ENCODE measurements at regions not wholly inside any gene's neighbourhood (a gene's known extent, or its start where the extent isn't known, plus 50 kb on each side); places are given as distances from the start of the nearest gene placed in this dataset.

GRCh38 chr5:175805256-175806011, 65.9 kb upstream of the CPLX2 start:
- no peak overlapping the region for H3K27ac ChIP-seq (replicated peaks)
- no peaks in the 10 kb centered on the region for H3K27me3 ChIP-seq (ENCODE audit: insufficient read depth, poor library complexity, severe bottlenecking)
- no peak for DNase-seq (ENCODE audit: low read depth in 1 of 2, low spot score in 1 of 2)
- TF ChIP-seq SPI1 (IDR thresholded peaks at IDR 0.05; ENCODE audit: borderline replicate concordance, low read depth) (no peak), CTCF (IDR thresholded peaks at IDR 0.05; ENCODE audit: insufficient read depth, low read length) (no peak), POLR2AphosphoS5 (IDR thresholded peaks at IDR 0.05; ENCODE audit: low read depth) (no peak), REST (IDR thresholded peaks at IDR 0.05; ENCODE audit: insufficient replicate concordance, low read depth) (no peak), GABPA (IDR thresholded peaks at IDR 0.05; ENCODE audit: low read depth) (no peak)
- no peak overlapping the region for H3K4me3 ChIP-seq (replicated peaks; ENCODE audit: insufficient read depth, low read length)

GRCh38 chr5:175808711-175809110, 62.7 kb upstream of the CPLX2 start:
- Histone ChIP-seq H3K4me3 (replicated peaks; ENCODE audit: insufficient read depth, low read length) (no peak overlapping the region), H3K27me3 (ENCODE audit: insufficient read depth, poor library complexity, severe bottlenecking) (no peaks in the 10 kb centered on the region), H3K27ac (replicated peaks) (no peak overlapping the region)
- DNase-seq (ENCODE audit: low read depth in 1 of 2, low spot score in 1 of 2): no peak
- TF ChIP-seq SPI1 (IDR thresholded peaks at IDR 0.05; ENCODE audit: borderline replicate concordance, low read depth) (no peak), CTCF (IDR thresholded peaks at IDR 0.05; ENCODE audit: insufficient read depth, low read length) (no peak), REST (IDR thresholded peaks at IDR 0.05; ENCODE audit: insufficient replicate concordance, low read depth) (no peak), POLR2AphosphoS5 (IDR thresholded peaks at IDR 0.05; ENCODE audit: low read depth) (no peak), GABPA (IDR thresholded peaks at IDR 0.05; ENCODE audit: low read depth) (no peak)

GRCh38 chr5:175809531-175810121, 61.8 kb upstream of the CPLX2 start:
- H3K27ac ChIP-seq (replicated peaks): no peak overlapping the region
- no peak overlapping the region for H3K4me3 ChIP-seq (replicated peaks; ENCODE audit: insufficient read depth, low read length)
- H3K27me3 ChIP-seq (ENCODE audit: insufficient read depth, poor library complexity, severe bottlenecking): no peaks in the 10 kb centered on the region
- TF ChIP-seq SPI1 (IDR thresholded peaks at IDR 0.05; ENCODE audit: borderline replicate concordance, low read depth) (no peak), REST (IDR thresholded peaks at IDR 0.05; ENCODE audit: insufficient replicate concordance, low read depth) (no peak), GABPA (IDR thresholded peaks at IDR 0.05; ENCODE audit: low read depth) (no peak), CTCF (IDR thresholded peaks at IDR 0.05; ENCODE audit: insufficient read depth, low read length) (no peak), POLR2AphosphoS5 (IDR thresholded peaks at IDR 0.05; ENCODE audit: low read depth) (no peak)
- no peak for DNase-seq (ENCODE audit: low read depth in 1 of 2, low spot score in 1 of 2)
